Stimulated activated effector memory CD8-positive, alpha-beta T cell treated with anti-CD3 and anti-CD28 coated beads, Interleukin-12 subunit alpha, Interleukin-12 subunit beta, amount 100 ng/mL, for 72 hours (primary cell): ENCODE measurements at regions not wholly inside any gene's neighbourhood (a gene's known extent, or its start where the extent isn't known, plus 50 kb on each side); places are given as distances from the start of the nearest gene placed in this dataset.

ENCODE experiments used
- ATAC-seq: fragments of 150-1000 bp; cut with Tn5 transposase; 2 replicates; pipeline ENCODE4 v1.10.0; 2021
- DNase-seq, 2 donors: peaks; one replicate each; pipeline ENCODE4 v3.0.0; 2021 to 2022; ENCODE audit warnings: low spot score in 2 of 2
- H3K27ac Mint-ChIP-seq: one replicate; pipeline ENCODE4 v1.8.0; 2022; ENCODE audit warnings: mild to moderate bottlenecking, mixed read lengths
- H3K36me3 Mint-ChIP-seq: one replicate; pipeline ENCODE4 v1.8.0; 2022; ENCODE audit warnings: mild to moderate bottlenecking, mixed read lengths
- H3K4me1 Mint-ChIP-seq: one replicate; pipeline ENCODE4 v1.8.0; 2022; ENCODE audit warnings: mixed read lengths
- H3K4me3 Mint-ChIP-seq: one replicate; pipeline ENCODE4 v1.8.0; 2022; ENCODE audit warnings: mild to moderate bottlenecking, mixed read lengths
- H3K9me3 Mint-ChIP-seq: one replicate; pipeline ENCODE4 v1.8.0; 2022; ENCODE audit warnings: mixed read lengths

- Mint-ChIP-seq H3K27ac (no peak overlapping the region), H3K4me3 (no peak overlapping the region)
Measured at GRCh38 chr2:217228732-217229131, 368.9 kb upstream of the TNP1 start.

GRCh38 chr2:217227794-217228193 lies 367.9 kb upstream of the TNP1 start:
- no peak overlapping the region for H3K27ac Mint-ChIP-seq

More at GRCh38 chr2:217228732-217229131, 368.9 kb upstream of the TNP1 start:
- Mint-ChIP-seq H3K9me3 (peaks cover 6% of the 10 kb centered on the region), H3K4me1 (no peaks in the 10 kb centered on the region), H3K36me3 (no peaks in the 10 kb centered on the region)
- DNase-seq (no peak), ATAC-seq (no peak)

DNA sequence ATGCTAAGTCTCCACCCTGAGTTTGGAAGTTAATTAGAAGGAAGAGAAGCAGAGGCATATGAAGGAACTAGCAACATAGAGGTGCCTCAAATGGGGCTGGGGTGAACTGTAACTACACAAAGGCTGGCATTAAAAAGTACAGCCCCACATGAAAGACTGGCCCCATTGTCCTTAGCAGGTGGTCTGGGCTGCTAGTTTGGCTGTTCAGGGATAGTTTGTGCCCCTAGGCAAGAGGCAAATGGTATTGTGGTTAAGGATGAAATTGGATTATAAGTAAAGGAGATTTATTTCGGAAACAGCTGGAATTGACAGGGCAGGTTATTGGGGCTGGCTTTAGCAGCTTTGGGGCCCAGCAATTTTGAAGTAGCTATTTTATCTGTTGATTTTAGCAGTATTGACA lies 365.7 kb upstream of the TNP1 start:
- ATAC-seq (no peak), DNase-seq (no peak)
- Mint-ChIP-seq H3K4me1 (peaks cover 6% of the 10 kb centered on the region), H3K36me3 (no peaks in the 10 kb centered on the region), H3K9me3 (peaks cover 6% of the 10 kb centered on the region), H3K27ac (no peak overlapping the region), H3K4me3 (no peak overlapping the region)

More at GRCh38 chr2:217227794-217228193, 367.9 kb upstream of the TNP1 start:
- DNase-seq (no peak), ATAC-seq (no peak)
- Mint-ChIP-seq H3K4me3 (no peak overlapping the region), H3K4me1 (peaks cover 1% of the 10 kb centered on the region), H3K9me3 (peaks cover 6% of the 10 kb centered on the region), H3K36me3 (no peaks in the 10 kb centered on the region)

GRCh38 chr2:217223222-217223930 lies 363.5 kb upstream of the TNP1 start:
- peaks cover 6% of the 10 kb centered on the region for H3K4me1 Mint-ChIP-seq
- H3K27ac Mint-ChIP-seq, result no peak overlapping the region
- peak in 1 of 2 donors; percentile 56 for DNase-seq
- H3K4me3 Mint-ChIP-seq, result no peak overlapping the region
- peak; percentile 93 for ATAC-seq
- no peaks in the 10 kb centered on the region for H3K36me3 Mint-ChIP-seq
- peaks cover 6% of the 10 kb centered on the region for H3K9me3 Mint-ChIP-seq

GRCh38 chr2:217222309-217222910 lies 362.5 kb upstream of the TNP1 start:
- Mint-ChIP-seq H3K36me3 (no peaks in the 10 kb centered on the region), H3K4me3 (no peak overlapping the region), H3K4me1 (peaks cover 6% of the 10 kb centered on the region), H3K27ac (no peak overlapping the region), H3K9me3 (peaks cover 6% of the 10 kb centered on the region)
- no peak for DNase-seq
- no peak for ATAC-seq

DNA sequence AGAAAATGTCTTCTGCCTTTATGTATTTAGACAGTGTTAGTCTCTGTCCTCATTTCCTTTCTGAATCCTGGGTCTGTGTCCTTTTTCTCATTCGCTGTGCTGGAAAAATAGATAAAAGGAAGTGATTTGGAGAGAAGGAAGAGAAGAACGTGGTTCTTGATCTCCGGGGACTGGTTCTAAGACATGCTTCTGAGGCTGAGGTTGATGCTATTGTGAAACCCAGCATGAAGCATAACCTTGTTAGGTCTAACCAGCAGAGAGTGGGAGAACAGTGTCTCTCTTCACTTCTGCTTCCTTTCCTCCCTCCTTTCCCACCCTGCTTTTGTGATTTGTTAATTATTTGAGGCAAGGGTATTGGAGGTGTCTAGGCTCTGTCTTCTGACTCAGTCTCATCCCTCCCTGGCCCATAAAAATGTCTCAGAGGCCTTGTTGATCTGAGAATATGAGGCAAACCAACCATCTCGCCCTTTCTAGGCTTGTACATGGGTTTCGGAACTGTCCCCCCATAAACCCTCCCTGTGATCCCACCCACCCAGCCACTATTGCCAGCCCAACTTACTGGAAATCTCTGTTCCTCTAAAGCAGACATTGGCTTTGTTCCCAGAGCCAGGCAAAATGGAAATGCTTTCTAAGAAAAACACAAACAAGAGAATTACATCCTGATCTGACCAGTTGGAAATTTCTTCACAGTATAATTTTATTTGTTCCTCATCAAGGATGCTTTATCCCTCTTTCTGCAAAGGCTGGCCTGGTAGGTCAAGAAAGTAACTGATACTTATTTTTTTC lies 360.6 kb upstream of the TNP1 start:
- Mint-ChIP-seq H3K4me1 (peaks cover 6% of the 10 kb centered on the region), H3K36me3 (no peaks in the 10 kb centered on the region), H3K4me3 (no peak overlapping the region), H3K9me3 (peaks cover 1% of the 10 kb centered on the region), H3K27ac (no peak overlapping the region)
- DNase-seq (no peak), ATAC-seq (no peak)

DNA sequence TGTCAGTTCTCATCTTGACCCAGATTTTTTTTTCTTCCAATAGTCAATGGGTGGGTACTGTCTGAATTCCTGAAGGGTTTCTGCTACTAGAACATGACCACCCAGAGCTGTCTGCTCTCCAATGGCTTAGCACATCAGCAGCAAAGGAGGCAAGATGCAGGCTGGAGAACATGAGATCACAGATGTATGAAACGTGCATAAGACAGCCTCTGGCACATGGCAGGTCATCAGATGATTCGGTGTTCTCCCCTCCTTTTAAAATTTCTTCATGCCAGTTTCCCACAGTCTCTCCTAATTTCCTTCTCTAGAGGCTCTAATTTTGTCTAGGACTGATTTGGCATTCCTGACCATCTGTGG lies 359.3 kb upstream of the TNP1 start:
- no peak for DNase-seq
- Mint-ChIP-seq H3K9me3 (no peaks in the 10 kb centered on the region), H3K4me1 (peaks cover 6% of the 10 kb centered on the region), H3K36me3 (no peaks in the 10 kb centered on the region), H3K27ac (no peak overlapping the region), H3K4me3 (no peak overlapping the region)
- no peak for ATAC-seq

DNA sequence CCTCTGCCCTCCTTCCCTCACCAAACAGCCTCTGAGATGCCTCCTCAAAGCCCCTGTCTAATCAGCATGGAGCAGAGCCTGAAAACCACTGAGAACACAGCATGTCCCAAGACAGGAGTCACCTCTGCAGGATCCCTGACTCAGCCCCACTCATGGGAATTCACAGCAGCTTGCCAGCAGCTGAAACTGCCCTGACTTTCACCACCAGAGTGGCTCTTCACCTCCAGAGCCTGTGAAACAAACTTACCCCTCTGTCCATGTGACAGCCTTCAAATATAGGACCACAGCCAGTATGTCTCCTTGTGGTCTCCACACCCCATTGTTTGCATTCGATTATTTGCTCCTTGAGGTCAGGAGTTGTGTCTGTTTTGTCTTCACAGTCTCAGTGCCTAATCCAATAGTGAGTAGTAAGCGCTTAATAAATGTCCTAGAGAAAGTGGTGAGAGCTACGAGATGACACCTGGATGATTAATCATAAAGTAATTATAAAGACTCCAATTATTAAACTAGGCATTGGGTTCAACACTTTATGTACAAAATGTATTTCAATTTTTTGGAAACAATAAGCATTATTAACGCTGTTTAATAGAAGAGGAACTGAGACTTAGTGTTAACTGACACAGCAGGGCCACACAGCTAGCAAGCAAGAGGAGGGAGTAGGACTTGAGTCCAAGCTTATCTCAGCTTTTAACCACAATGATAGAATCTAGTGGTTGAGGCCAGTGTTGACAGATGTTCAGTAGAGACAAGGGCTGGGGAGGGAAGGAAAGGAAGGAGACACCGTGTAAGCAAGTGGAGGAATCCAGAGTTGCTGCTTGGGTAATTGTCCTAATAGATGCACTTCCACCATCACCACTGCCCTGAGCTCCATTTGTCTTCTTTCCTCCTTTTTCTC lies 358.7 kb upstream of the TNP1 start:
- H3K36me3 Mint-ChIP-seq, result no peaks in the 10 kb centered on the region
- no peaks in the 10 kb centered on the region for H3K9me3 Mint-ChIP-seq
- H3K27ac Mint-ChIP-seq, result no peak overlapping the region
- no peak overlapping the region for H3K4me3 Mint-ChIP-seq
- H3K4me1 Mint-ChIP-seq, result peaks cover 6% of the 10 kb centered on the region
- ATAC-seq, result no peak
- DNase-seq, result no peak

DNA sequence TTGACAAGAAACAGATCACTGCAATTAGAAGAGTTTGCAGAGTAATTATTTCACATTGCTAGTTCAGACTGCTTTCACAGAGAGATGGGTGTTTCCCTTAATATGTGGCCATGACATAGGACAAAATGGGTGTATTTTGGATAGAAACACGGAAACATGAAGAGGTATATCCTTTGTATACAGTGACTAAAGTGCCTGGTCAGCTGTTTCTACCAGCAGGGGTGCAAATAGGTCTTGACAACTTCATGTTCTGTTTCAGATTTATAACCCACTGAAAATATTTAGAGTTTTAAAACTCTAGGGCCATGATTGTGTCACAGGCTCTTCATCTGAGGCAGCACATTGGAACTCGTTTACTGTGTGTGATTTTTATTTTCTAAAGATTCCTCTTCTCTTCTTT lies 357.1 kb upstream of the TNP1 start:
- Mint-ChIP-seq H3K4me1 (no peaks in the 10 kb centered on the region), H3K36me3 (no peaks in the 10 kb centered on the region), H3K9me3 (no peaks in the 10 kb centered on the region), H3K4me3 (no peak overlapping the region), H3K27ac (no peak overlapping the region)
- DNase-seq (no peak), ATAC-seq (no peak)

DNA sequence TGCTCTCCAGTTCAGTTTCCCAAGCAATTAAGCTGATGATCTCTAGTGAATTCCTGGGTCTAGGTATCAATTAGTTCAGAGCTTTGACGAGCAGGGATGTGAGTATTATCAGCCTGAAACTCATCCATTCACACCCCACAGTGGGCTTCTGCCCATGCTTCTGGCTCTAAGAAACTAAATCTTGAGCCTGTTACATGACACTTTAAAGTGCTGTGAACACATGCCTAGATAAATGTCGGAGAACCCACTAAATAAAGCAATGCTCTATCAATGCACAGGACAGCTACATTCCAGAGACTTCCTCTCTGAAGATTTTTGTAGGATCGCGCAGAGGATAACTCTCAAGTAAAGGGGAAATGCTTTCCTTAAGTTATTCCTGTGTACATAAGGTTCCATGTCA lies 356.5 kb upstream of the TNP1 start:
- Mint-ChIP-seq H3K36me3 (no peaks in the 10 kb centered on the region), H3K4me3 (no peak overlapping the region), H3K4me1 (no peaks in the 10 kb centered on the region), H3K9me3 (no peaks in the 10 kb centered on the region), H3K27ac (no peak overlapping the region)
- DNase-seq, result no peak
- ATAC-seq, result no peak

GRCh38 chr2:217215877-217216276 lies 356.0 kb upstream of the TNP1 start:
- H3K4me1 Mint-ChIP-seq, result no peaks in the 10 kb centered on the region
- no peak overlapping the region for H3K4me3 Mint-ChIP-seq
- ATAC-seq, result no peak
- DNase-seq, result no peak
- no peaks in the 10 kb centered on the region for H3K9me3 Mint-ChIP-seq
- no peak overlapping the region for H3K27ac Mint-ChIP-seq
- H3K36me3 Mint-ChIP-seq, result no peaks in the 10 kb centered on the region

DNA sequence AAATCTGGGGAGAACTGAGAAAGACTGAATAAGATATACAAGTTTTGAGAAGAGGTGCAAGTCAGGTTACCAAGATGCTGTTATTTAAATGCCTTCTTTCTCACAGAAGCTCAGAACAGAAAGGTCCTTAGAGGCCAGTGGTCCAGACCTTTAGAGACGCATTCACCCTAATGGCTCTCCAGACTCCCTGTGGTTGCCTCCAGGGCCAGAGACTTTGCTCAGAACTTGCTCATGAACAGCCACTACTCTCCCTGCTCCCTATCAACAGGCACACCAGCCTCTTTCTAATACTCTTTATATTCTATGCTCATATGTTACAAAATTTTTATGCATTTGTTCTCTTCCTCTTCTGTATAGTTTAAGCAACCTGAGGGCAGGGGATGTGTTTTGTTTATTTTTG lies 349.0 kb upstream of the TNP1 start:
- Mint-ChIP-seq H3K9me3 (no peaks in the 10 kb centered on the region), H3K27ac (no peak overlapping the region), H3K36me3 (no peaks in the 10 kb centered on the region), H3K4me3 (no peak overlapping the region), H3K4me1 (no peaks in the 10 kb centered on the region)
- DNase-seq (no peak), ATAC-seq (no peak)

DNA sequence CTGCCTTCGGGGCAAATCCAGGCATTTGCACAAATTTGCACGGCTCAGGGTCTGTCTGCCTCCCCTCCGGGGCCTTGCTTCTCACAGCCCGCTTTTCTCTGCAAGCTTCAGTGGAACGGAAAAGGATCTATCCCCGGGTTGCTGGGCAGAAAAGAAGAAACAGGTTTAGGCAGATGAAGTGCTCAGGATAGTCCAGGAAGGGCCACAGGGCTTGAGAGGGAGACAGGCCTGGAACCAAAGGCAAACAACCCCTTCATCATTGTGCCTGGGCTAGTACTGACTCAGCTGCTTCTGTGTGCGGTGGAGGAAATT lies 347.8 kb upstream of the TNP1 start:
- no peak for ATAC-seq

DNA sequence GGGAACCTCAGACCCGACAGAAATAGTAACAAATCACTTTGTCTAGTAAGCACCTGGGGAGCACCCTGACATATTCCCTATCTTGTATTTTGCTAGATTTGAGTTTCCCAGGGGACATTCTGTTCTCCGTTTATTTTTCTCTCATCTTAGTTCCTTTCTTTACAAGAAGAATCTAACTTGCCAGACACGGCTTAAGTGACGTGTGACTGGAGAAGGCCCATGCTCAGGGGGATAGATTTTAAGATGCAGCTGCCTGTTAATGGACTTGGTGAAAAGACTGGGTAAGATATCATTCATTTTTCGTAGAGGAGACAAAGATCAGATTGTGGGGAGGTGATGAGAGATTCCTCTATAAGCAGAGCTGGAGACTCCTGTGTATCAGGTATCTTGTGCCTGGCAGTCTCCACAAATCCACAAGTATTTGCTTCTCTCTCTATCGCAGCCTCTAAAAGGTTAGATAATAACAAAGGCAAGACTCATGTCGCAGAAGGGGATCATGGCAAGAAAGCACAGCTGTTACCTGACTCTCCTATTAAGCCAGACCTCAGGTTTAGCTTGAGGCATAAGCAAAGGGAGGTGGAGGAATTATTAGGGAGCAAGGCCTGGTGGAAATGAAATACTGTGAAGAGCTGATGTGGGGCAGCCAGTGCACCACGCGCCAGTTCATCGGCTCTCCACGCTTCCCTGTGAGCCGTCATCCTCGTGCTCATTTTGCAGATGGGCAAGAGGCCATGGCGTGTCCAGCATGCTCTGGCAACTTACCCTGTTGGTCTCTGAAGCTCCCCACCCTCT lies 347.2 kb upstream of the TNP1 start:
- Mint-ChIP-seq H3K9me3 (no peaks in the 10 kb centered on the region), H3K36me3 (no peaks in the 10 kb centered on the region), H3K27ac (no peak overlapping the region), H3K4me3 (no peak overlapping the region), H3K4me1 (no peaks in the 10 kb centered on the region)
- ATAC-seq (no peak), DNase-seq (no peak)

More for the DNA sequence above, 347.8 kb upstream of the TNP1 start:
- Mint-ChIP-seq H3K9me3 (no peaks in the 10 kb centered on the region), H3K4me1 (no peaks in the 10 kb centered on the region), H3K27ac (no peak overlapping the region), H3K4me3 (no peak overlapping the region), H3K36me3 (no peaks in the 10 kb centered on the region)
- no peak for DNase-seq
